Skeletal muscle satellite cell (primary cell): ENCODE measurements at regions not wholly inside any gene's neighbourhood (a gene's known extent, or its start where the extent isn't known, plus 50 kb on each side); places are given as distances from the start of the nearest gene placed in this dataset.
A peak's percentile ranks its signal among the peaks of the same experiment; 100 is the strongest.

ENCODE experiments used
- H3K27me3 ChIP-seq: 2 replicates; pipeline ENCODE4 v1.7.0; 2013; ENCODE audit warnings: low read length; ENCODE audit not compliant: control insufficient read depth, insufficient read depth
- H3K36me3 ChIP-seq: 2 replicates; pipeline ENCODE4 v1.7.0; 2013; ENCODE audit warnings: mild to moderate bottlenecking, control low read depth, low read length; ENCODE audit not compliant: insufficient read depth
- H3K4me1 ChIP-seq: 2 replicates; pipeline ENCODE4 v1.7.0; 2013; ENCODE audit warnings: low read length; ENCODE audit not compliant: control insufficient read depth, insufficient read depth
- H3K4me2 ChIP-seq: 2 replicates; pipeline ENCODE4 v1.7.0; 2013; ENCODE audit warnings: mild to moderate bottlenecking, low read length
- H3K4me3 ChIP-seq: 2 replicates; pipeline ENCODE4 v1.7.0; 2013; ENCODE audit warnings: low read length
- H3K9ac ChIP-seq: 2 replicates; pipeline ENCODE4 v1.7.0; 2013; ENCODE audit warnings: mild to moderate bottlenecking, low read depth, low read length, moderate library complexity
- H3K9me3 ChIP-seq: replicated peaks from 2 replicates; pipeline ENCODE4 v1.7.0; 2013; ENCODE audit warnings: mild to moderate bottlenecking, control low read depth, low read length

- H3K4me3 ChIP-seq: peak overlapping the region; percentile 85
- peak overlapping the region; percentile 95 for H3K4me2 ChIP-seq
- peaks cover 11% of the 10 kb centered on the region for H3K36me3 ChIP-seq
- H3K4me1 ChIP-seq: peaks cover 24% of the 10 kb centered on the region
- H3K27me3 ChIP-seq: no peaks in the 10 kb centered on the region
- no peaks in the 10 kb centered on the region for H3K9me3 ChIP-seq
- H3K9ac ChIP-seq: peak overlapping the region; percentile 96
These were observed 97.8 kb downstream of the ZNF674 start for GRCh38 chrX:46447384-46447783.

- Histone ChIP-seq H3K4me1 (peaks cover 24% of the 10 kb centered on the region), H3K4me2 (peak overlapping the region; percentile 95), H3K27me3 (no peaks in the 10 kb centered on the region), H3K36me3 (peaks cover 6% of the 10 kb centered on the region), H3K9ac (peak overlapping the region; percentile 96), H3K9me3 (no peaks in the 10 kb centered on the region), H3K4me3 (peak overlapping the region; percentile 85)
These were observed 98.4 kb downstream of the ZNF674 start for GRCh38 chrX:46446727-46447378.

GRCh38 chrX:46444011-46444410 lies 101.2 kb downstream of the ZNF674 start:
- Histone ChIP-seq H3K27me3 (no peaks in the 10 kb centered on the region), H3K4me3 (no peak overlapping the region), H3K9ac (no peak overlapping the region), H3K4me1 (peaks cover 24% of the 10 kb centered on the region), H3K9me3 (no peaks in the 10 kb centered on the region), H3K4me2 (no peak overlapping the region), H3K36me3 (no peaks in the 10 kb centered on the region)

- H3K4me1 ChIP-seq: no peaks in the 10 kb centered on the region
- peaks cover 2% of the 10 kb centered on the region for H3K27me3 ChIP-seq
- no peaks in the 10 kb centered on the region for H3K36me3 ChIP-seq
- H3K9ac ChIP-seq: no peak overlapping the region
- no peaks in the 10 kb centered on the region for H3K9me3 ChIP-seq
- H3K4me3 ChIP-seq: no peak overlapping the region
- H3K4me2 ChIP-seq: no peak overlapping the region
These were observed 108.5 kb downstream of the ZNF674 start for GRCh38 chrX:46436744-46437143.

DNA sequence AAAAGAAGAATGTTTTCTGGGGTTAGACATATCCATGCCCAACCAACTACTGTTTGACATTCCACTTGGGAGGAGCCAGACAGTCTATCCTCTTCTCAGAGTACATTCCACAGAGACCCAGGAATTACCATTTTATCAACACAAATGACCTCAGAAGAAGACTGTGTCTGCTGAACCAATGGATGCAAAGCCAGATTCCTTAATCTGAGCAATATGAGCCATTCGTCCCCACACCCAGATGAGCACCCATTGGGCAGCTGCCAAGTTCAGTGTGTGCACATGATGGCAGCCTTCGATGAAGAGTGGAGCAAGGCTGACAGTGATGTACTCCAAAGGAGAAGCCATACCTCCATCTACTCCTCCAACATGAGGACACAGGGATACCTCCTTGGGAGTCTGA lies 111.3 kb downstream of the ZNF674 start:
- no peak overlapping the region for H3K4me3 ChIP-seq
- H3K36me3 ChIP-seq: no peaks in the 10 kb centered on the region
- H3K27me3 ChIP-seq: peaks cover 13% of the 10 kb centered on the region
- no peak overlapping the region for H3K9ac ChIP-seq
- no peaks in the 10 kb centered on the region for H3K4me1 ChIP-seq
- no peaks in the 10 kb centered on the region for H3K9me3 ChIP-seq
- H3K4me2 ChIP-seq: no peak overlapping the region

DNA sequence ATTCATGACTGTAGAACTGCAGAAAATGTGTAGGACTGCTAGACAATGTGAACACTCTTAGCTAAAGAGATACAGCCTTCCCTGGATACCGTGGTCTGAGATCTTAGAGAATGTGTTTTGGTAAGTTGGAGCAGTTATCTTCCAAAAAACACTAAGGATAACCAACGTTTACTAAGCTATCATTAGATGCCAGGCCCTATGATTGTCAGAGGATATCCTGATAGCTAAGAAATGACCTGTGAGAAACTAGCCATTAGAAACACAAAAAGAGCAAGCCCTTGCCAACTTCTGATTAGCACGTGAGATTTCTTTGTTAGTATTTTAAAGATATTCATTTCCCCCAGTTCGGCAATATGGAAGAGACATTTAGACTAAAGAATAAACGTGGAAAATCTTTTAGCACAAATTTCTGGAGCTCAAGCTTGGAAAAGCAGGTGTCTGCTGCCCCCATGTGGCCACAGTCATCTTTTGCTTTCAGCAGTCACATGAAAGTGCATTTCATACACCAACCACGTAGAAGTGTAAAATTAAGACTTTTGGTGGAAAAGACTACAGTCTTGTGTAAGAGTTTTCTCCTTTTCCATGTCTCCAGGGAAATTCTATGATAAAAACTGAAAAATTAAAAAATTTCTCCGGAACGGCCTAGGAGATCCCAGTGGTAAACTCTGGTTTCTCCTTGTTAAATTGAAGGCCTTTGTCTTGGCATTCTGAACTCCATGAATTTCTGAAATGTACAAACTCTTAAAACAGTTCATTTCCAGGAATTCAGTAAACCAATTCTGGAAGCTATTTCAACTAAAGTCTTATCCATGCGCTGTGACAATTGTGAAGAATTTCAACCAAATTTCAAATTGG lies 136.4 kb downstream of the ZNF674 start:
- Histone ChIP-seq H3K4me1 (peaks cover 9% of the 10 kb centered on the region), H3K4me2 (no peak overlapping the region), H3K27me3 (no peaks in the 10 kb centered on the region), H3K9ac (no peak overlapping the region), H3K9me3 (no peaks in the 10 kb centered on the region), H3K36me3 (no peaks in the 10 kb centered on the region), H3K4me3 (no peak overlapping the region)

DNA sequence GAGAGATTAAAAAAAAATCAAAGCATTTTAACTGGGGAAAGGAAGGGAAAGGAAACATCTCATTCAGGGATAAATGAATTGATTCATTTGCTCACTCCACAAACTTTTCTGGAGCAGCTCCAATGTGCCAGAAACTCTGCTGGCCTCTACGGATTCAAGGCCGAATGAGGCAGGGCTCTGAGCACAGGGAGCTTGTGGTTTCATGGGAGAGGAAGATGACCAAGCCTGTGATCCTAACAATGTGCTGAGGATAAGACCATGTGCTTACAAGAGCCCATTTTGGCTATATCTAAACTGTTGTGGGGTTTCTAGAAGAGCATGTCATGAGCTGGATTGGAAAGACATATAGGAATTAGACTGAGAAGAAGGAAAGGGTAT lies 137.5 kb downstream of the ZNF674 start:
- Histone ChIP-seq H3K9me3 (no peaks in the 10 kb centered on the region), H3K9ac (no peak overlapping the region)

GRCh38 chrX:46407036-46407752 lies 138.0 kb downstream of the ZNF674 start:
- Histone ChIP-seq H3K4me3 (no peak overlapping the region), H3K4me2 (no peak overlapping the region), H3K9me3 (no peaks in the 10 kb centered on the region), H3K9ac (no peak overlapping the region), H3K36me3 (no peaks in the 10 kb centered on the region), H3K27me3 (no peaks in the 10 kb centered on the region), H3K4me1 (peaks cover 9% of the 10 kb centered on the region)

More for the DNA sequence above, 137.5 kb downstream of the ZNF674 start:
- Histone ChIP-seq H3K4me3 (no peak overlapping the region), H3K27me3 (no peaks in the 10 kb centered on the region), H3K4me1 (peaks cover 9% of the 10 kb centered on the region), H3K36me3 (no peaks in the 10 kb centered on the region), H3K4me2 (no peak overlapping the region)

DNA sequence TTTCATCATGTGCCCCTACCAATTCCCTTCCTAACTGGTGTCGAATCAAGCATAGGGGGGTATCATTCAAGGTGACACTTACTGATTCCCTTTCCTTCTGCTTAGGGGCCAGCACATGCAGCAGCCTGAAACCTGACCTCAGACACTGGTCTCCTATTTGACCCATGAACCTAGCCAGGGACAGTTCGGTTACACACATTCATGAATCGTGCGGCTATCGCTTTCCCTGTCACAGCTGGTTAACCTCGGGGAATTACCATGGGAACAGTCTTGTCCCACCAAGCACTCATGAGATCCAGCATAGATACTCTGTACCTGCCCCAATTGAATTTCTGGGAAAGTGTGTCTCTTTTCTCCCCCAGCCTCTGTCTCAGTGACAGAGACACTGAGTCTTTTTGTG lies 140.4 kb downstream of the ZNF674 start:
- Histone ChIP-seq H3K4me3 (no peak overlapping the region), H3K9me3 (no peaks in the 10 kb centered on the region), H3K4me1 (peaks cover 9% of the 10 kb centered on the region), H3K9ac (no peak overlapping the region), H3K4me2 (no peak overlapping the region), H3K27me3 (no peaks in the 10 kb centered on the region), H3K36me3 (no peaks in the 10 kb centered on the region)

GRCh38 chrX:46400530-46401443 lies 144.4 kb downstream of the ZNF674 start:
- no peaks in the 10 kb centered on the region for H3K36me3 ChIP-seq
- H3K9ac ChIP-seq: no peak overlapping the region
- H3K27me3 ChIP-seq: no peaks in the 10 kb centered on the region
- H3K9me3 ChIP-seq: no peaks in the 10 kb centered on the region
- no peaks in the 10 kb centered on the region for H3K4me1 ChIP-seq
- no peak overlapping the region for H3K4me3 ChIP-seq
- no peak overlapping the region for H3K4me2 ChIP-seq

- no peaks in the 10 kb centered on the region for H3K27me3 ChIP-seq
- no peak overlapping the region for H3K4me3 ChIP-seq
- no peaks in the 10 kb centered on the region for H3K36me3 ChIP-seq
- H3K9ac ChIP-seq: no peak overlapping the region
- no peak overlapping the region for H3K4me2 ChIP-seq
- no peaks in the 10 kb centered on the region for H3K9me3 ChIP-seq
- no peaks in the 10 kb centered on the region for H3K4me1 ChIP-seq
These were observed 146.3 kb downstream of the ZNF674 start for GRCh38 chrX:46398874-46399273.
